Posterior vena cava (tissue), 2 donors: ENCODE measurements at regions not wholly inside any gene's neighbourhood (a gene's known extent, or its start where the extent isn't known, plus 50 kb on each side); places are given as distances from the start of the nearest gene placed in this dataset.

ENCODE experiments used
- DNase-seq: peaks from one replicate; pipeline ENCODE4 v3.0.0-alpha.2; 2020; ENCODE audit warnings: low spot score
- intact Hi-C, 2 donors: fragments of 100-400 bp; cut with DNase I; formaldehyde crosslinking; loops; one replicate each; pipeline versions ENCODE4 v1.14.1 to v1.14.2; 2022 to 2023
- donor health status: DM: yes; HTN: yes; CAD: no.
- donor health status: DM: yes; HTN: yes; CAD: no.

DNA sequence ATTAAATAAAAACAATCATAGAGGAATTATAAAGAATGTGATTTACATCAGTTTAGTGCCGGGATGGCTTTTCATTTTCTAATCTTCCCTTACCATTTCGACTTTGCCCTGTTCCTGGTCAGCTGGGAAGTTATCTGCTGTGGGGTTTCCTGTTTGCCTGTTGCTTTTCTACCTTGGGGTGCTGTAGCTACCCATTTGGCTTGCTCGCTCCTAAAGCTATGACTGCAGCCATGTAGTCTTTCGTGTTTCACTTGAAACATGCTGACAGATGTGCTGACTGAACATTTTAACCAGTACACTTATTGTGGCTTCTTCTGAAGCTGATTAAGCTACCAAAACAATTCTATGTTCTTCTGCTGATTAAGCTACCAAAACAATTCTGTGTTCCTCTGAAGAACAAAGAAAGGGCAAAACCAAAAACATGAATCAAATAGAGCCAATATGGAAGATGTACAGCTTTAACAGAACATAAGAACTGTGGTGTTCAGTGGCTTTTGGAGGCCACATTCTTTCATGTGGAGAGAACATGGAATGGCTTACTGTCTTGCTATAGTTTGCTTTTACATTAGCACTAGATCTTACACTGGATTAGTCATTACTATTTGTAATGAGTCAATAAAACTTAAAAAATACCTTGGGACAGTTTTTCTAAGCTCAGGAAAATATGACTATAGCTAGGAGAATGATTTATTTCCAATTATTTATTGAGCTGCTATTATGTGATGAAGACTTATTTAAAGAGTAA is 440.4 kb downstream of the SPRY1 start:
- intact Hi-C loops, result loop anchor here in 1 of 2 donors (10.0 kb wide), 1 partner anchor 52 kb away; no protein-coding TSS in a partner anchor
- DNase-seq, result no peak

DNA sequence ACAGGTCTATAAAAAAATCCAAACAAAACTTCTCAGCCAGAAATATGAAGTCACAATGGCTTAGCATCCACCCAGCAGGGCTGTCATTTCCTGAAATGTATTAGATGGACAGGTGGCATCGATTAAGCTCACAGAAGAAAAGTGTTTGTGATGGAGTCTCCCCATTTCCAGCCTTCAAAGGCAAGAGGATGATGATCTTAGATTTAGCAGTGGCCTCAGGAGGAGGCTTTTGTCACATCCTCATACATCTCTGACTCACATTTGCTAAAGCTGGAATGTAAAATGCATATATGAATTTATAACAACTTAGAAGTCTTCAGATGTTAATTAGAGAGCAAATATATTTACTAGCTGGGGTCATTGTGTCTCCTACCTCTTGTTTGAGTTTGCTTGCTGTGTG is 441.9 kb downstream of the SPRY1 start:
- DNase-seq, result no peak
- intact Hi-C loops, result loop anchor here in 1 of 2 donors (10.0 kb wide), 1 partner anchor 54 kb away; no protein-coding TSS in a partner anchor

DNA sequence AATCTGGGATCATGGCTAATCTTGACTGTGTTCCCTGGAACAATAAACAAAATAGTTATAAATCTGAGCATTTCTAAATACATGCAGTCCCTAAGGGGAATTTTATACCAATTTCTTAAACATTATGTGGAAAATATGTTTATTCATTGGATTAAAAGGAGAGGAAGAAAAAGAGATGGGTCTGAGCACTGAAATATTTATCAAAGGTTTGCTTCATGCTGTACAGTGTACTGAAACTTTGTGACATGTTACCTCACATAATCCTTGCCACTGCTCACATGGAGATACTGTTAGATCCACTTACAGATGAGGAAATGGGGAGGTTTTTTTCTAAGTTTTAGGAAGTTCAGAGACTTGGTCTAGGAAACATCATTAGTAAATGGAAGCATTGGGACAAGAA is 443.6 kb downstream of the SPRY1 start:
- no peak for DNase-seq
- intact Hi-C loops, result no loop called here

DNA sequence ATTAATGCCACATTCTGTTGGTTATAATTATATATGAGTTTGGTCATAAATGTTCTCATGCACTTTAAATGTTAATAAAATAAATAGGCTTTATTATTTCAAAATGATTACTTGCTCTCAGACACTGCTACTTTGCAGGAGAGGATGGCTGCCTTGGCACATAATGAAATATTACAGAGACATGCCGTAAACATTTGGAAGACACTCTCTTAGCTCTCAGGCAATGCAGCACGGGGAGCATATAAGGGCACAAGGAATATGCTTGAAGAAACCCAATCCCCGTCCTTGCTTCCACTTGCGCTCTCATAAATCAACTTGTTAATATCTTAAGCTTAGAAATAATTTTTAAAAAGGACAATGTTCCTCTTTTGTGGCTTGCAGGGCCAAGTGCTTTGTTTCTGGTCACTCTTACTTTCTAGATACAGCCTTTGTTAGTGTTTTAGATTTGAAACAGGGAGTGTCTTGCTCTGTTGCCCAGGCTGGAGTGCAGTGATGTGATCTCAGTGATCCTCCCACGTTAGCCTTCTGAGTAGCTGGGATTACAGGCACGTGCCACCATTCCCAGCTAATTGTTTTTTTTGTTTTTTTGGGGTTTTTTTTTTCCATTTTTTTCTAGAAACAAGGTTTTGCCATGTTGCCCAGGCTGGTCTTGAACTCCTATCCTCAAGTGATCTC is 445.0 kb downstream of the SPRY1 start:
- intact Hi-C loops, result no loop called here
- no peak for DNase-seq

DNA sequence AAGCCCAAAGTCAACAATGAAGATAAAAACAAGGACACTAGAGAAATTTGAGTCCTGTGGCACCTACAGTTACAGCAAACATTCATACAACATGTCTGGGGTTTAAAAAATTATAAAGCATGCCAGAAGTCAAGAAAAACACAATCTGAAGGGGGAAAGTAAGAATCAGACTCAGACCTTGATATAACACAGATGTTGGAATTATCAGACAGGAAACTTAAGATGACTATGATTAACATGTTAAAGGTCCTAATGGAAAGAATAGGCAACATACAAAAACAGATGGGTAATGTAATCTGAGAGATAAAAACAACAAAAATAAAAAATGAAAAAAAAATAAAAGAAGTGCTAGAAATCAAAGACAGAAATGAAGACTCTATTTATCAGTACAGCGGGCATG is 446.5 kb downstream of the SPRY1 start:
- intact Hi-C loops, result no loop called here
- DNase-seq, result no peak

DNA sequence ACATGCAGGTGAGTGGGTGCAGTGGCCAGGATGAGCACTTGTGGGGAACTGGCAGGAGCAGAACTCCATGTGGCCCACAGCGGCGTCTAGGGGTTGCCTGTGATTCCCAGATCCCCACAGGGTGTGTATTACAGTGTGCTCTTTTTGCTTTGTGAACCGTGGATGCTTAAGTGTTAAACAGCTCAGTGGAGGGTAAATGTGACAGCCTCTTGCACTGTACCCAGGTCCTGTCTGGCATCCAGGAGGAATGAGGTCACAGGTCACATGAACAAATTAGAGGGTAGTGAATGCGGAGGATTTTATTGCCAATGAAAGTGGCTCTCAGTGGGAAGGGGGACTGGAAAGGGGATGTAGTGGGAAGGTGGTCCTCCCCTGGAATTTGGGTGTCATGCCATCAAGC is 447.8 kb downstream of the SPRY1 start:
- intact Hi-C loops, result no loop called here
- no peak for DNase-seq

DNA sequence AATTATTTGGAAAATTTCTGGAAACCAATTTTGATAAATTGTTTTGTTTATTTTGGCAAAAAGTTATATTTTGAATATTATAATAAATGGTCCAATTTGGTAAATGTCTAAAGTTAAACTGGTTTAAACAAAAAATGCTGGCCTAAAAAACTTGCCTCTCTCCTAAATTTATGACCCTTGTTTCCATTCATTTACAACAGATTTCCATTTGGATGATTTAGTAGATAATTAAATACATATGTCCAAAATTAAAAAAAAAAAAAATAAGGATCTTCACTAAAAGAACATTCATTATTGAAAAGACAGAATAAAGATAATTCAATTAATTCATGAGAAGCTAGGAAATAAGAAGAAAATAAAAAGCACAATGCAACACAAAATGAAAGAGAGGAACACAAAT is 449.5 kb downstream of the SPRY1 start:
- intact Hi-C loops, result no loop called here
- DNase-seq, result no peak

DNA sequence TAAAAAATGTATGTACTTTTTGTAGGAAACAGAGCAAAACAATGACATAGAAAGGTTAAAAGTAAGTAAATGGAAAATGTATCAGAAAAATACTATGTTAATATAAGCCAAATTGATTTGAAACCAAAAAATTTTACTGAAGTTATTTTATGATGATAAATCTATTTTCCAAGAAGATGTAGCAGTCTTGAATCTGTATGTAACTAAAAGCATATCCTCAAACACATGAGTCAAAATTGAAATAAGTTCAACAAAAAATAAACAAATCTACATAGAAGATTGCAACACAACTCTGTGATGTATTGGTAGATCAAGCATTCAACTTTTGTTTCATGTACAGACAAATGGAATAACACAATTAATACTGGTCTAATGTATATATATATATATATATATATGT is 450.0 kb downstream of the SPRY1 start:
- DNase-seq, result no peak
- intact Hi-C loops, result no loop called here

DNA sequence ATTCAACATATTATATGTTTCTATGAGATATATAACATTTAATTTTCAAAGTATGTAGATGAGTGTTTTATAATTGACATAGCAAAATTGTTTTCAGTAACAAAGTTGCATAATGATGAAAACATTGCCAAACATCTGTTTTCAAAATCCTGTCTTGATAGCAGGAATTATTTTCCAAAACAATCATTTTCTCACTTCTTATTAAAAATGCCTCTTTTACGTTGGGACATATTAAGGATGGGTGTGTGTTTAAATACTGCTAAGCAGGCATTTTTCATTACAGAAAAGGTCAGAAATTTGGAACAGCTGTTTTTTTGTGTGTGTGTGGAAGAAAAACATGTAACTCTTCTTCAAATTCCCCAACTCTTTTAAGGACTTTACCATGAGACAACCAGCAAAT is 452.0 kb downstream of the SPRY1 start:
- DNase-seq, result no peak
- intact Hi-C loops, result no loop called here

DNA sequence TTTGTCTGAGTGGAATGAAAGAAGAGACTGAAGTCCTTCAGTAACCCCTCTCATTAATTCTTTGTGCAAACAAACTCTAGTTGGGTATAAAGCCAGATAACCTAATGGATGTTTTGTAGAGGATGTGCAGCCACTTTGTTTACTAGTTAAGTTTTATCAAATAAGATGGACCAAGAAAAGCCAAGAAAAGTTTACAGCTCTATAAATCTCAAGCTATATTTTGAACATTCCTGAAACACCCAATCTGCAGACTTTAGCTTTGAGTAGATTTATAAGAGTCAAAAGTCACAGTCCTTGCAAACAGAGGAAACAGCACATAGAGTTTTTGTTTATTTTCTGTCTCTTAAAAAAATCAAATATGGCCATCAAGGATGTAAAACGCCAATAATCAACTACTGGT is 452.9 kb downstream of the SPRY1 start:
- intact Hi-C loops, result no loop called here
- DNase-seq, result no peak

DNA sequence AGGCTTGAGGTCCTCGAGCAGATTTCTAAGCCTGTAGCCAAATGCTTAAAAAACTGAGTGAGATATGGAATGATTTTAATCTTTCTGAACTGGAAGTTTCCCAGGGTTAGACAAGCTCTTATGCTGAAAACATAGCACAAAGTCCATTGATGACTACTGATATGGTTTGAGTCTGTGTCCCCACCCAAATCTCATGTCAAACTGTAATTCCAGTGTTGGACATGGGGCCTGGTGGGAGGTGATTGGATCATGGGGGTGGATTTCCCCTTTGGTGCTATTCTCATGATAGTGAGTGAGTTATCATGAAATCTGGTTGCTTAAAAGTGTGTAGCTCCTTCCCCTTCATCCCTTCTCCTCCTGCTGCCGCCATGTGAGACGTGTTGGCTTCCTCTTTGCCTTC is 454.9 kb downstream of the SPRY1 start:
- intact Hi-C loops, result no loop called here
- DNase-seq, result no peak

DNA sequence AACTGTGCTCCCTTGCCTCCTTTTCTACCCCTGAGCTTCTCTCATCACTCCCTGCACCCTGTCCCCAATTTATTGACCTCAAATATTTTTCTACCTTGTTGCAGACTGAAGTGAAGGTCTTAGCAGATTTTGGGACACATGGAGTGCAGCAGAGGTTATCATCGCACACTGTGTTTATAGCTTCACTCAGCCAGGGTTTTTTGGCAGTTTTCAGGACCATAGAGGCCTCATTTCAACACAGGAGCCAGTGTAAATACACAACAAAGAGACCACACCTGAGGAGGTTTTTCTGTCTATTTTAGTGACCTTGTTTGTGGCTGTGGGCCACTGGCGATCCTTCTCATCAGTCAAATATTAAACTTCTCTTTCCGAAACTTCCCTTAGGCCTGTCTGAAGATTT is 457.1 kb downstream of the SPRY1 start:
- no peak for DNase-seq
- intact Hi-C loops, result no loop called here

DNA sequence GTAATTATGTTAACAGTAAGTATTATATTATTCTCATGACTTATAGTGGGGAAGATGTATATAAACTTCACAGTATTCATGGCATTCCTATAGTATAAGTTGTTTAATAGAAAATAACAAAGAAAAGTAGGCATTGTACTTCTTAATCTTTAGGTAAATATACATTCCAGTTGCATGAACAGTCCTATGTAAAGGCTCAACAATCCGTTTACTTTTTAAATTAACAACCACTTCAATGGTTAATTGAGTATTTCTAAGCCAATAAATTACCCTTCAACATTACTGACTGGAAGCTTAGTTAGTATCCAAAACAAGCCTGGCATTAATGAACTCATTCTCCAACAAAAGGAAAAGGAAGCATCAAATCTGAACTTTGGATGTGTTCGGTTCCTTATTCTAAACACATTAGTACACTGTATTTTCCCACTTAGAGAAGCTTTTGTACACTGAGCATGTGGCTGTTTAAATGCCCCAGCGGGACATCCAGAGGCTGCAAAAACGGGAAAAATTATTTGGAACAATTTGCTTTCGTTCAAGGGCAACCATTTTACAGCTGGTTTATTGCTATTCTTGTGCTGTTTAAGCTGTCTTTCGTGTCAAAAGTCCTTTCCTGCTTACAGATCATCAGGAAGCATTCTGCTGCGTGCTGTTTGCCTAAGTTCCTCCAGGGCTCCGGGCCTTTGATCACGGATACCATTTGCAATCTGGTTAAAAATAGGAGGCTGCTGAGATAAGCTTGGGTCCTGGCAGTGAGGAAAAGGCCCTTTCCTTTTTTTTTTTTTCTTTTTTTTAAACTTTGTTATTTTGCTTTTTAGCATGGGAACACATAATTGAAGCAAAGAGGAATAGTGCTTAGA is 460.3 kb downstream of the SPRY1 start:
- no peak for DNase-seq
- intact Hi-C loops, result no loop called here

DNA sequence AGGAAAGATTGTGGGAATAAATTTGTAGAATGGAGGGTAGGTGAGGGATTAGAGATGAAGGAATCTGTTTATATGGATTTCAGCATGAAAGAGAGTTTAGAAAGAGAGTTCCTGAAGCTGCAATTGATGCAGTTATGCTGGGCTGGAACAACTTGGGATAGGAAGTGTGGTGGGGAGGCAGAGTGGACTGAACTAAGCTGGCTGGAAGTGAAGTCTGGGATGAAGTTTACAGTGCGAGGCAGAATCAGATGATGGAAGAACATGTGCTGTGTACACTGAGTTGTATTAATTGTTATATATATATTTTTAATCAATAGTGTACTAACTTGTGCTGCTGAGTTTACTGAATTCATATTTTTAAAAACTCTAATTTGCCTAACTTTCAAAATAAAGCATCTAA is 461.9 kb downstream of the SPRY1 start:
- intact Hi-C loops, result no loop called here
- no peak for DNase-seq

DNA sequence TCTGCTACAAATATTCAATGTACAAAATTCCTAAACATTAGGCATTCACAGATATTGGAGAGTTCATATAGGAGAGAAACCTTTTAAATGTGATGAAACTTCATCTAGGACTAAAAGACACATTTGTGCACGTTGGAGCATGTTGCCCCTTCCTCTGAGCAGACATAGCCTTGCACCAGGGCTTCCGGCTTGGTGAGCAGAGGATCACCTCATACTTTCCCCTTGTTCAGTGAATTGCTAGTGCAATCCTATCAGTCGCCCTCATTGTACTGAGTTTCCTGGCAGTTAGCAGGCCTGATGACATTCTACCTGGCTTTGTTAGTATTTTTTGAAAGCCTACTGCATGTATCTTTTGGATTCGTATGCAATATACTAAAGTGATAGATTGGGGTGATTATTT is 466.2 kb downstream of the SPRY1 start:
- intact Hi-C loops, result no loop called here
- no peak for DNase-seq

DNA sequence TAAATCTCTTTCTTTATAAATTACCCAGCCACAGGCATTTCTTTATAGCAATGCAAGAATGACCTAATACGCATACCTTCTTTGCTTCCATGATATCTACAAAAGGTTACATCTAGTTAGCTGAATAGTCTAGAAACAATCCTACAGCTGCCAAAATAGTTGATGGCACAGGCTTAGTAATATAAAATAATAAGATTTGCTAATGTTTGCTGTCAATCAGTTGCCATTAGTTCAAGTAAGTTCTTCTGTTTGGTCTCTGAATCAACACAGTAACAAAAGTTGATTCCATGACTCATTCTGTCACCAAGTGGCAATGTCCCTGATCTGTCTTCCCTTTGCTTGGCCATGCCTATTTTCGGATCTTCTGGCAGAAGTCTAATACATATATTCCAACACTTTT is 470.2 kb downstream of the SPRY1 start:
- no peak for DNase-seq
- intact Hi-C loops, result no loop called here

DNA sequence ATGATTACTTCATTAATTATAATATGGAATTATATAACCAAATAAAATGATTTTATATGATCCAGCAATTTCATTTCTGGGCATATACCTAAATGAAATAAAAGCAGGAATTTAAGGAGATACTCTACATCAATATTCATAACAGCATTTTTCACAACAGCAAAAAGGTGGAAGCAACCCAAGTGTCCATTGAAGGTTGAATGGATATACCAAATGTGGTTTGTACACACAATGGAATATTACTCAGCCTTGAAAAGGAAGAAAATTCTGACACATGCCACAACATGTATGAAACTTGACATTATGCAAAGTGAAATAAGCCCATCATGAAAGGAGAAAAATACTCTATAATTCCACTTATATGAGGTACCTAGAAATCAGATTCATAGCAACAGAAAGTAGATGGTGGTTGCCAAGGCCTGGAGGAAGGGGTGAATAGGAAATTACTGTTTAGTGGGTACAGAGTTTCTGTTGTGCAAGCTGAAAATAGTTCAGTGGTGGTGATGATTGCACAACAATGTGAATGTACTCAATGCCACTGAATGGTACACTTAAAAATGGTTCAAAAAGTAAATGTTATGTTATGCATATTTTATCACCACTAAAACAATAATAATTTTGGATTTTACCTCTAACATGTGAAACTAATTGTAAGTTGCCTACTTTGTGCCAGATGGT is 471.5 kb downstream of the SPRY1 start:
- intact Hi-C loops, result no loop called here
- no peak for DNase-seq

DNA sequence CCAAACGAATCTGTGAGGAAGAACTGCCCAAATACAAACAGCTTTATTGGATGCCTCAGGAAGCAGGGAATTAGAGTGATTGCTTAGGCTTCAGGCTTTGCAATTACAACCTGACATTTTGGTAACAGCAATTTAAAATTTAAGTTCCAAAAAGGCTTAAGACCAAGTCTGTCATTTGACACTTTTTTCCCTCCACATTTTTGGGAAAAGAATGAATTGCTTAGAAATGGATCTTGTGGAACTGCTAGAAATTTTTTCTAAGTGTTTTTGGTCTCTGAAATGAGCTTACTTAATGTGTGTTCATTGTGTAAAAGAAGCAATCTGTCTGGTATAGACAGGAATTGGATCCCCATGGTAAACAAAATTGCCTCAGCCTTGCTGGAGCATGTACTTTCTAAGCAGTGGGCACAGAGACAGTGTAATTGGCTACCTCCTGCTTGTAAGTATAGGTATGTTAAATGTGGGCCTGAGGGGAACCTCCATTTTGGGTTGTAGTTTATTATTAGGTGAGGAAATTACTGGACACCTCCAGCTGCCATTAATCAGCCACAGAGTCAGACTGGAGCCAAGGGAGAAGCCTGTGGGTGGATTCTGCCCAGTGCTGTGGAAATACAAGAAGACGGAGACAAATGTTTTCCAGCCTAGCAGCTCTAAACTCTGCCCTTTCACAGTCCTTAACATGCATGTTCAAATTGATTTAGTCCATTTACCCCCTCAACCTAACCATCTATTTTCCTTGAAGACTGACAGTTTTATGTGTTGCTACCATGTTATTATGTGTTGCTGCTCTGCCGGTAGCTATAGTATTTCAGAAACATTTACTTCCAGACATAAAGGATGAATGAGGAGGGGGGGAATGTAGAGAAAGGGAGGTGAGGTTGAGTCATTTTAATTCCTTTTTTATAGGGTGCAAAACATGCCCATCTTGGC is 473.0 kb downstream of the SPRY1 start:
- intact Hi-C loops, result no loop called here
- DNase-seq, result no peak
